ENCODE measurements at regions not wholly inside any gene's neighbourhood (a gene's known extent, or its start where the extent isn't known, plus 50 kb on each side); places are given as distances from the start of the nearest gene placed in this dataset.
A peak's percentile ranks its signal among the peaks of the same experiment; 100 is the strongest.

GRCh38 chrX:30065226-30065625 is 150.1 kb upstream of the MAGEB2 start:
- ChIA-PET CTCF (no interaction called here), POLR2A (no interaction called here)
- Histone ChIP-seq H3K27me3 (replicated peaks in 1 of 2; ENCODE audit: control insufficient read depth in 2 of 2, extremely low read depth in 1 of 2, insufficient read depth in 2 of 2, low read length in 1 of 2) (no peaks in the 10 kb centered on the region), H3K27ac (ENCODE audit: low read length) (no peak overlapping the region), H3K4me1 (ENCODE audit: control insufficient read depth in 1 of 2, extremely low read depth in 1 of 2, insufficient read depth in 2 of 2, low read length in 2 of 2) (no peaks in the 10 kb centered on the region), H3K4me3 (ENCODE audit: control insufficient read depth in 1 of 2, extremely low read depth in 1 of 2, low read length in 1 of 2) (no peak overlapping the region), H3K36me3 (ENCODE audit: control insufficient read depth in 2 of 2, extremely low read depth in 1 of 2, insufficient read depth in 1 of 2, low read length in 1 of 2) (no peaks in the 10 kb centered on the region), H3K9me3 (no peaks in the 10 kb centered on the region)
- Mint-ChIP-seq H3K27ac (no peak overlapping the region), H3K27me3 (peaks cover 0 to 4% of the 10 kb centered on the region in 2 donors), H3K4me3 (no peak overlapping the region), H3K36me3 (no peaks in the 10 kb centered on the region), H3K9me3 (peaks cover 0 to 6% (median 3%) of the 10 kb centered on the region in 3 donors), H3K4me1 (no peaks in the 10 kb centered on the region)
- ATAC-seq (replicated peaks in 1 of 4) (no peak), DNase-seq (no peak)
- no CpG with 5 or more reads among the region's 2 CpGs for WGBS (ENCODE audit: insufficient coverage)

DNA sequence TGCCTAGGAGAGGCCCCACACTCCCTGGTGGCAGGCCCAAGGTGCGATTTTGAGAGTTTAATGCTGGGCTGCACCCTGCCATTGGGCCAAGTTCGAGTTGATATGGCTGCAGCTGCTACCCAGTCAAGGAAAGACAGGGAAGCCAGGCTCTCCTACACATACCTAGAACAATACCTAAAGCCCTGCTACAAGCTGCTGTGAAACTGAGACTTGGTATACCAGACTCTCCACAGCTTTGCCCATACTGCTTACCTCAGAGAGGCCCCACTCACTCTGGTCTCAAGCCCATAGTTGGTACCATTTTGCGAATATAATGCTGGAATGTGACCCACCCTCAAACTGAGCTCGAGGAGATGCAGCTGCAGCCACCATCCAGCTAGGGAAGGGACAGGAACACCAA is 147.7 kb upstream of the MAGEB2 start:
- Histone ChIP-seq H3K27me3 (replicated peaks in 1 of 2; ENCODE audit: control insufficient read depth in 2 of 2, extremely low read depth in 1 of 2, insufficient read depth in 2 of 2, low read length in 1 of 2) (no peaks in the 10 kb centered on the region), H3K4me3 (ENCODE audit: control insufficient read depth in 1 of 2, extremely low read depth in 1 of 2, low read length in 1 of 2) (no peak overlapping the region), H3K4me1 (ENCODE audit: control insufficient read depth in 1 of 2, extremely low read depth in 1 of 2, insufficient read depth in 2 of 2, low read length in 2 of 2) (no peaks in the 10 kb centered on the region), H3K36me3 (ENCODE audit: control insufficient read depth in 2 of 2, extremely low read depth in 1 of 2, insufficient read depth in 1 of 2, low read length in 1 of 2) (no peaks in the 10 kb centered on the region), H3K27ac (ENCODE audit: low read length) (no peak overlapping the region), H3K9me3 (no peaks in the 10 kb centered on the region)
- no peaks in the 10 kb centered on the region for H3K36me3 Mint-ChIP-seq
- POLR2A ChIA-PET = no interaction called here
- H3K9me3 Mint-ChIP-seq = peaks cover 0 to 6% (median 3%) of the 10 kb centered on the region in 3 donors
- peaks cover 0 to 4% of the 10 kb centered on the region in 2 donors for H3K27me3 Mint-ChIP-seq
- DNase-seq = no peak
- H3K4me3 Mint-ChIP-seq = no peak overlapping the region
- no peak for ATAC-seq (replicated peaks in 1 of 4)
- CTCF ChIA-PET = no interaction called here
- WGBS (ENCODE audit: insufficient coverage) = no CpG with 5 or more reads among the region's 4 CpGs
- no peak overlapping the region for H3K27ac Mint-ChIP-seq
- H3K4me1 Mint-ChIP-seq = no peaks in the 10 kb centered on the region

- Histone ChIP-seq H3K27me3 (replicated peaks in 1 of 2; ENCODE audit: control insufficient read depth in 2 of 2, extremely low read depth in 1 of 2, insufficient read depth in 2 of 2, low read length in 1 of 2) (no peaks in the 10 kb centered on the region), H3K4me3 (ENCODE audit: control insufficient read depth in 1 of 2, extremely low read depth in 1 of 2, low read length in 1 of 2) (no peak overlapping the region), H3K36me3 (ENCODE audit: control insufficient read depth in 2 of 2, extremely low read depth in 1 of 2, insufficient read depth in 1 of 2, low read length in 1 of 2) (no peaks in the 10 kb centered on the region), H3K4me1 (ENCODE audit: control insufficient read depth in 1 of 2, extremely low read depth in 1 of 2, insufficient read depth in 2 of 2, low read length in 2 of 2) (no peaks in the 10 kb centered on the region), H3K9me3 (no peaks in the 10 kb centered on the region), H3K27ac (ENCODE audit: low read length) (no peak overlapping the region)
- ATAC-seq (replicated peaks in 1 of 4) (no peak), DNase-seq (no peak)
- Mint-ChIP-seq H3K36me3 (no peaks in the 10 kb centered on the region), H3K4me1 (no peaks in the 10 kb centered on the region), H3K9me3 (peaks cover 0 to 4% (median 0%) of the 10 kb centered on the region in 3 donors), H3K4me3 (no peak overlapping the region), H3K27ac (no peak overlapping the region), H3K27me3 (peaks cover 0 to 5% of the 10 kb centered on the region in 2 donors)
- CTCF ChIA-PET = no interaction called here
- POLR2A ChIA-PET = no interaction called here
- no CpG with 5 or more reads among the region's 1 CpG for WGBS (ENCODE audit: insufficient coverage)
Measured at GRCh38 chrX:30085571-30085970, 129.8 kb upstream of the MAGEB2 start.

- no peaks in the 10 kb centered on the region for H3K27me3 ChIP-seq (replicated peaks in 1 of 2; ENCODE audit: control insufficient read depth in 2 of 2, extremely low read depth in 1 of 2, insufficient read depth in 2 of 2, low read length in 1 of 2)
- POLR2A ChIA-PET = no interaction called here
- no peak overlapping the region for H3K4me3 ChIP-seq (ENCODE audit: control insufficient read depth in 1 of 2, extremely low read depth in 1 of 2, low read length in 1 of 2)
- no peaks in the 10 kb centered on the region for H3K9me3 Mint-ChIP-seq
- DNase-seq = no peak
- no peaks in the 10 kb centered on the region for H3K4me1 ChIP-seq (ENCODE audit: control insufficient read depth in 1 of 2, extremely low read depth in 1 of 2, insufficient read depth in 2 of 2, low read length in 2 of 2)
- H3K27ac Mint-ChIP-seq = no peak overlapping the region
- H3K9me3 ChIP-seq = no peaks in the 10 kb centered on the region
- no peak overlapping the region for H3K4me3 Mint-ChIP-seq
- no peaks in the 10 kb centered on the region for H3K36me3 Mint-ChIP-seq
- no peak for ATAC-seq (replicated peaks in 1 of 4)
- peaks cover 0 to 5% of the 10 kb centered on the region in 2 donors for H3K27me3 Mint-ChIP-seq
- no peak overlapping the region for H3K27ac ChIP-seq (ENCODE audit: low read length)
- CTCF ChIA-PET = no interaction called here
- WGBS (ENCODE audit: insufficient coverage) = 90% methylated on average over 2 of the region's 2 CpGs
- no peaks in the 10 kb centered on the region for H3K36me3 ChIP-seq (ENCODE audit: control insufficient read depth in 2 of 2, extremely low read depth in 1 of 2, insufficient read depth in 1 of 2, low read length in 1 of 2)
- no peaks in the 10 kb centered on the region for H3K4me1 Mint-ChIP-seq
Measured at GRCh38 chrX:30111431-30111830, 103.9 kb upstream of the MAGEB2 start.

DNA sequence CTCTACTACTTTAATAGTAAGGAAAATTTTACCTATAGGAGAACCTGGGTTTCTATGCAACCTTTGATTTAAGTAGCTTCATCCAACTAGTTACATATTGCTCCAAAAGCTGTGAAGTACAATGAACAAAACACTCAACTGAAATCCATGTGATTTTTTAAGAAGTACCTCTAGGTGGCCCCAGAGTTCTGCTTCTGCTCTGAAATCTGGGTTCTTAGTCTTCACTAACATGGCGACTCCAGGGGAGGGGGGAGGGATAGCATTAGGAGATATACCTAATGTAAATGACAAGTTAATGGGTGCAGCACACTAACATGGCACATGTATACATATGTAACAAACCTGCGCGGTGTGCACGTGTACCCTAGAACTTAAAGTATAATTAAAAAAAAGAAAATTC is 73.4 kb upstream of the MAGEB2 start:
- Mint-ChIP-seq H3K4me1 (no peaks in the 10 kb centered on the region), H3K36me3 (no peaks in the 10 kb centered on the region), H3K27me3 (peaks cover 0 to 5% of the 10 kb centered on the region in 2 donors), H3K4me3 (no peak overlapping the region), H3K9me3 (peaks cover 0 to 3% (median 0%) of the 10 kb centered on the region in 3 donors), H3K27ac (no peak overlapping the region)
- Histone ChIP-seq H3K4me3 (ENCODE audit: control insufficient read depth in 1 of 2, extremely low read depth in 1 of 2, low read length in 1 of 2) (no peak overlapping the region), H3K27ac (ENCODE audit: low read length) (no peak overlapping the region), H3K4me1 (ENCODE audit: control insufficient read depth in 1 of 2, extremely low read depth in 1 of 2, insufficient read depth in 2 of 2, low read length in 2 of 2) (no peaks in the 10 kb centered on the region), H3K36me3 (ENCODE audit: control insufficient read depth in 2 of 2, extremely low read depth in 1 of 2, insufficient read depth in 1 of 2, low read length in 1 of 2) (no peaks in the 10 kb centered on the region), H3K9me3 (no peaks in the 10 kb centered on the region), H3K27me3 (replicated peaks in 1 of 2; ENCODE audit: control insufficient read depth in 2 of 2, extremely low read depth in 1 of 2, insufficient read depth in 2 of 2, low read length in 1 of 2) (no peaks in the 10 kb centered on the region)
- no CpG with 5 or more reads among the region's 4 CpGs for WGBS (ENCODE audit: insufficient coverage)
- DNase-seq (peak in 1 of 35 experiments; percentile 0), ATAC-seq (replicated peaks in 1 of 4) (no peak)
- POLR2A ChIA-PET = no interaction called here
- CTCF ChIA-PET = interaction anchor here in 1 of 2 donors (0.7 to 0.9 kb wide), 3 partner anchors 15 to 75 kb away, joined by 5 to 6 read pairs (median 5); no protein-coding TSS in a partner anchor

GRCh38 chrX:30144221-30144620 is 71.1 kb upstream of the MAGEB2 start:
- H3K27ac ChIP-seq (ENCODE audit: low read length) = no peak overlapping the region
- no peaks in the 10 kb centered on the region for H3K4me1 ChIP-seq (ENCODE audit: control insufficient read depth in 1 of 2, extremely low read depth in 1 of 2, insufficient read depth in 2 of 2, low read length in 2 of 2)

More at GRCh38 chrX:30144221-30144620, 71.1 kb upstream of the MAGEB2 start:
- H3K4me3 ChIP-seq (ENCODE audit: control insufficient read depth in 1 of 2, extremely low read depth in 1 of 2, low read length in 1 of 2) = no peak overlapping the region
- DNase-seq (no peak), ATAC-seq (replicated peaks in 1 of 4) (no peak)
- no peaks in the 10 kb centered on the region for H3K36me3 Mint-ChIP-seq
- no peak overlapping the region for H3K27ac Mint-ChIP-seq
- H3K27me3 Mint-ChIP-seq = peaks cover 0 to 5% of the 10 kb centered on the region in 2 donors
- ChIA-PET POLR2A (no interaction called here), CTCF (interaction anchor here (0.6 kb wide), 2 partner anchors 137 to 244 kb away, joined by 3 to 4 read pairs; no protein-coding TSS in a partner anchor)
- H3K9me3 ChIP-seq = no peaks in the 10 kb centered on the region
- no peak overlapping the region for H3K4me3 Mint-ChIP-seq
- H3K27me3 ChIP-seq (replicated peaks in 1 of 2; ENCODE audit: control insufficient read depth in 2 of 2, extremely low read depth in 1 of 2, insufficient read depth in 2 of 2, low read length in 1 of 2) = no peaks in the 10 kb centered on the region
- H3K4me1 Mint-ChIP-seq = no peaks in the 10 kb centered on the region
- peaks cover 0 to 3% (median 0%) of the 10 kb centered on the region in 3 donors for H3K9me3 Mint-ChIP-seq
- no peaks in the 10 kb centered on the region for H3K36me3 ChIP-seq (ENCODE audit: control insufficient read depth in 2 of 2, extremely low read depth in 1 of 2, insufficient read depth in 1 of 2, low read length in 1 of 2)
